Activated naive CD8-positive, alpha-beta T cell treated with anti-CD3 and anti-CD28 coated beads, Interleukin-2, amount 50 U/mL, for 24 hours (primary cell): ENCODE measurements at regions not wholly inside any gene's neighbourhood (a gene's known extent, or its start where the extent isn't known, plus 50 kb on each side); places are given as distances from the start of the nearest gene placed in this dataset.

Source experiments
- ATAC-seq: fragments of 150-1000 bp; cut with Tn5 transposase; one replicate; pipeline ENCODE4 v1.10.0; 2021
- DNase-seq: peaks from one replicate; pipeline ENCODE4 v3.0.0; 2021
- H3K27ac Mint-ChIP-seq: one replicate; pipeline ENCODE4 v1.8.0; 2021; ENCODE audit warnings: mild to moderate bottlenecking, mixed read lengths
- H3K27me3 Mint-ChIP-seq: one replicate; pipeline ENCODE4 v1.8.0; 2021; ENCODE audit warnings: mixed read lengths
- H3K36me3 Mint-ChIP-seq: one replicate; pipeline ENCODE4 v1.8.0; 2021; ENCODE audit warnings: low read depth, mixed read lengths
- H3K4me1 Mint-ChIP-seq: one replicate; pipeline ENCODE4 v1.8.0; 2021; ENCODE audit warnings: mixed read lengths
- H3K4me3 Mint-ChIP-seq: one replicate; pipeline ENCODE4 v1.8.0; 2021; ENCODE audit warnings: mild to moderate bottlenecking, moderate library complexity, mixed read lengths
- H3K9me3 Mint-ChIP-seq: one replicate; pipeline ENCODE4 v1.8.0; 2021; ENCODE audit warnings: mixed read lengths

DNA sequence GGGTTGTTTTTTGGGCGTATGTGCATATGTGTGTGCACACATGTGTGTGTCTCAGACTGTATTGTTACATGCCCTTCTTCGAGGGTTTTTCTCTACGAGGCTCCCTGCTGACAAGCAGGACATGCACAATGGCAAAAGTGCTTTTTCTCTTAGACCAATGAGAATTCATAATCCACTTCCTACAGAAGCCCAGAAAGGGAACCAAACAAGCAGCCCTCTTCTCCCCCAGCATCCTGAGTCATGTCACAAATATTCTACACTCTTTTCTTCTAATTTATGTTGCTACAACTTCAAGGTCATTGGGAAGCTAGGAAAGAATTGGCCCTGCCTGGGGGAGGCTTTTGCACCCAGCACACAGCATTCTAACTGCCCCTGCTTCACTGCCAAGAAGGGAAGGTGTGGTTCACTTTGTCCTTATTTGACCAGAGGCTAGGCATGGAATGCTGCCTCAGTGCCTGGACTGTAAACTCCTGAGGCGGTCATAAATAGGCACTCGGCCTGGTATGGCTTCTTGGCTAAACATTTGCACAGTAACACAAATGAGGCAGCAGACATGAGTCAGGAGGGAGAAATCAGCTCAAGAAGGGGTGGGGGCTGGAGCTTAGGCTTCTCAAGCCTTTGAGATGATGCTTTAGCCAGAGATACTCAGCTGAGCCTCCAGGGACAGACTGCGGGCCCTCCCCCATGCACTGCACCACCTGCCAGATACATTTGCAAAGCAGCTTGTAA is 92.7 kb upstream of the KLF7 start:
- Mint-ChIP-seq H3K4me1 (peaks cover 19% of the 10 kb centered on the region), H3K4me3 (no peak overlapping the region), H3K36me3 (no peaks in the 10 kb centered on the region), H3K27ac (no peak overlapping the region), H3K27me3 (no peaks in the 10 kb centered on the region), H3K9me3 (no peaks in the 10 kb centered on the region)
- ATAC-seq (no peak), DNase-seq (no peak)

GRCh38 chr2:207260021-207260420 is 94.3 kb upstream of the KLF7 start:
- Mint-ChIP-seq H3K4me1 (peaks cover 4% of the 10 kb centered on the region), H3K9me3 (no peaks in the 10 kb centered on the region), H3K27ac (no peak overlapping the region), H3K4me3 (no peak overlapping the region), H3K36me3 (no peaks in the 10 kb centered on the region), H3K27me3 (no peaks in the 10 kb centered on the region)
- no peak for DNase-seq
- no peak for ATAC-seq

- Mint-ChIP-seq H3K4me1 (peaks cover 4% of the 10 kb centered on the region), H3K27me3 (no peaks in the 10 kb centered on the region), H3K36me3 (no peaks in the 10 kb centered on the region), H3K4me3 (no peak overlapping the region), H3K9me3 (no peaks in the 10 kb centered on the region), H3K27ac (no peak overlapping the region)
- DNase-seq, result no peak
- ATAC-seq, result no peak
Observed at GRCh38 chr2:207260947-207261346, 95.2 kb upstream of the KLF7 start.

GRCh38 chr2:207264310-207264709 is 98.6 kb upstream of the KLF7 start:
- Mint-ChIP-seq H3K27ac (no peak overlapping the region), H3K27me3 (no peaks in the 10 kb centered on the region), H3K36me3 (no peaks in the 10 kb centered on the region), H3K4me3 (no peak overlapping the region), H3K9me3 (no peaks in the 10 kb centered on the region), H3K4me1 (peaks cover 6% of the 10 kb centered on the region)
- ATAC-seq, result no peak
- DNase-seq, result no peak

DNA sequence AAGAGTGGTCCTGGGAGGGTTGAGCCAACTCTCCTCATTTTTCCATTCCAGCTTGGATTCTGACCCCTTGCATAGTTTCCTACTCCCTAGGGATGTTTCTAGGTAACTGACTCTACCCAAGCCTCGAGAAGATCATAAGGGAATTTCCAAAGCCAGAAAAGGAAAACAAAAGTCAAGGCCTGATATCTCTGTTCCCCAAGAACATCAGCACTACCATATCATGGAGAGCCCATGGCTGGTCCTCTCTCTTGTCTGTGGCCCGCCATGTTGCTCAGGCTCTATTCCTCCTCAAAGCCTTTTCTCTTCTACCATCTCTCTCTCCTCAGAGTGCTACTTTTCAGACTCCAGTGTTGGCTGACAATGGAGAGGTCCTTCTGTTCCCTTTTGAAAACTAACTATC is 99.6 kb upstream of the KLF7 start:
- ATAC-seq (no peak), DNase-seq (no peak)
- H3K27me3 Mint-ChIP-seq, result no peaks in the 10 kb centered on the region
- H3K4me3 Mint-ChIP-seq, result no peak overlapping the region
- H3K4me1 Mint-ChIP-seq, result peaks cover 6% of the 10 kb centered on the region
- no peaks in the 10 kb centered on the region for H3K9me3 Mint-ChIP-seq
- no peak overlapping the region for H3K27ac Mint-ChIP-seq
- no peaks in the 10 kb centered on the region for H3K36me3 Mint-ChIP-seq

DNA sequence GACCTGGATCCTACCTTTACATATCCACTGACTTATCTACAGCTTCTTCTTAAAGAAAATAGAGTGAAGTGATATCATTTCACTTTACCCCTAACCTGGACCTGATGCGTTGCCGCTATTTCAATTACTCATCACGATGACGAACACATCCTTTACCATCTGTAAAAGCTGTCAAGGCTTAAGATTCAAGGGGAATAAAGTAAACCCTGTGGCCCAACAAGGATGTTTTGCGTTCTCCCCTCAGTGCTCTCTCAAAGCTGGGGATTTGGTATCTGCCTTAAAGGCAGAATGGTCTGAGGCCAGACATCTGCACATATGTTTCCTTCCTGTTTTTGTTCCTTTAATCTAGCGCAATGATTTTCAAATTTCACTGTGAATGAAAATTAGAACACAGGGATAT is 100.1 kb upstream of the KLF7 start:
- no peak for ATAC-seq
- Mint-ChIP-seq H3K27me3 (no peaks in the 10 kb centered on the region), H3K27ac (no peak overlapping the region), H3K9me3 (no peaks in the 10 kb centered on the region), H3K4me3 (no peak overlapping the region), H3K4me1 (peaks cover 6% of the 10 kb centered on the region), H3K36me3 (no peaks in the 10 kb centered on the region)
- no peak for DNase-seq

DNA sequence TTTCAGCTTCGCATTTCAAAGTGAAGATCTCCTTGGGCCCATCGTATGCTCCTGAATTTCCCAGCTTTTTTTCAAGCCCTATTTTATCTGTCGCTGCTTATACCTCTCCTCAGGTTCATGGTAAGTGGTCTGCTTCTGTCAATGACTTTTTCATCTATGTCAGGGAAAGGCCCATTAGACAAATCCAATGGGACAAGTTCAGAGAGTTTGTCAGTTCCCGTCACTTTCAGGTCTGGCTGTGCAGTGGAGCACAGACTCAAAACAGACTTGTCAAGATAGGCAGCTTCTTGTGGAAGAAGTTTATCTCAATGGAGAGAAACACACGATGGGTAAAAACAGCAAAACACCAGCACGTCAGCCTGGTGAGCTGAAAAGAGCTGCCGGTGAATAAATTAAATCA is 100.9 kb upstream of the KLF7 start:
- ATAC-seq, result no peak
- H3K4me3 Mint-ChIP-seq, result no peak overlapping the region
- H3K4me1 Mint-ChIP-seq, result peaks cover 6% of the 10 kb centered on the region
- H3K36me3 Mint-ChIP-seq, result no peaks in the 10 kb centered on the region
- no peak for DNase-seq
- H3K27ac Mint-ChIP-seq, result no peak overlapping the region
- H3K27me3 Mint-ChIP-seq, result no peaks in the 10 kb centered on the region
- H3K9me3 Mint-ChIP-seq, result no peaks in the 10 kb centered on the region

DNA sequence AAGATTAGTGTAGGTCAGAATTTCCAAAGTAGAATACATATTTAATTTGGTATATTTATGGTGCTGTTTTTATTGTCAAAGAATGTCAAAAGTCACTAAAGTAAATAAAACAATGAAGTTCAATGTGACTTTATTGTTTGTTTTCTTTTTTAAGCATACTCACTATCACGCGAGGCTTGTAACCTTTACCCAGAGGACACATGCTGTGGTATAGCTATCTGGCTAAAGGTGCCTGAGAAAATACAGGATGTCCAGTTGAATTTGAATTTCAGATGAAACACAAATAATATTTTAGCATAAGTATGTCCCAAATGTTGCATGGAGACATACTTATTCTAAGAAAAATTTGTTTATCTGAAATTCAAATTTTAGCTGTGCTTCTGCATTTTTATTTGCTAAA is 103.3 kb upstream of the KLF7 start:
- H3K4me3 Mint-ChIP-seq, result no peak overlapping the region
- H3K9me3 Mint-ChIP-seq, result no peaks in the 10 kb centered on the region
- DNase-seq (no peak), ATAC-seq (no peak)
- no peaks in the 10 kb centered on the region for H3K27me3 Mint-ChIP-seq
- H3K27ac Mint-ChIP-seq, result no peak overlapping the region
- H3K36me3 Mint-ChIP-seq, result no peaks in the 10 kb centered on the region
- peaks cover 6% of the 10 kb centered on the region for H3K4me1 Mint-ChIP-seq

- Mint-ChIP-seq H3K9me3 (peaks cover 9% of the 10 kb centered on the region), H3K27ac (no peak overlapping the region), H3K36me3 (no peaks in the 10 kb centered on the region), H3K27me3 (no peaks in the 10 kb centered on the region), H3K4me3 (no peak overlapping the region), H3K4me1 (peaks cover 11% of the 10 kb centered on the region)
- ATAC-seq, result no peak
- DNase-seq, result no peak
Observed at GRCh38 chr2:207274530-207275189, 108.9 kb upstream of the KLF7 start.

GRCh38 chr2:207275779-207276178 is 110.0 kb upstream of the KLF7 start:
- H3K4me1 Mint-ChIP-seq, result peaks cover 20% of the 10 kb centered on the region
- no peak for ATAC-seq

GRCh38 chr2:207276248-207276647 is 110.5 kb upstream of the KLF7 start:
- Mint-ChIP-seq H3K4me1 (peaks cover 21% of the 10 kb centered on the region), H3K27me3 (no peaks in the 10 kb centered on the region), H3K27ac (no peak overlapping the region), H3K9me3 (peaks cover 9% of the 10 kb centered on the region), H3K36me3 (no peaks in the 10 kb centered on the region), H3K4me3 (no peak overlapping the region)
- ATAC-seq (no peak), DNase-seq (no peak)

More at GRCh38 chr2:207275779-207276178, 110.0 kb upstream of the KLF7 start:
- Mint-ChIP-seq H3K27ac (no peak overlapping the region), H3K9me3 (peaks cover 9% of the 10 kb centered on the region), H3K27me3 (no peaks in the 10 kb centered on the region), H3K36me3 (no peaks in the 10 kb centered on the region), H3K4me3 (no peak overlapping the region)
- DNase-seq, result no peak

GRCh38 chr2:207276858-207277257 is 111.1 kb upstream of the KLF7 start:
- DNase-seq (no peak), ATAC-seq (no peak)
- Mint-ChIP-seq H3K4me3 (no peak overlapping the region), H3K9me3 (peaks cover 10% of the 10 kb centered on the region), H3K4me1 (peaks cover 24% of the 10 kb centered on the region), H3K27me3 (no peaks in the 10 kb centered on the region), H3K36me3 (no peaks in the 10 kb centered on the region), H3K27ac (no peak overlapping the region)

DNA sequence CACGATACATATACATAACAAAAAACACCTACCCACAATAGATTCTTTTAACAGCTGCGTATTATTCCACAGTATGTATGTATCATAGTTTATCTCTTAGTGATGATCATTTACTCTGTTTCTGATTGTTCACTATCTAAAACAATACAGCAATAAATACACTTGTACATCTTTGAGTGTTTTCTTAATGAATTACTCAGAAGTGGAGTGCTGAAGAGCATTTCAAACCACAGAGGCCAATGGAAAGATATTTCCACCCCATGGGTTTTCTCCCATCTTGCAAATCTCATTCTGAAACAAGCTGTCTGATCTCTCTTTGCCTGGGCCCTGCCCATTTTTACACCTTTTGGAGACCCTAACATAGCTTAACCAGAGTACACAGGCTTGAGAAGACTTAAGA is 113.8 kb upstream of the KLF7 start:
- peak; percentile 86 for ATAC-seq
- H3K27me3 Mint-ChIP-seq, result no peaks in the 10 kb centered on the region
- DNase-seq, result no peak
- peak overlapping the region; percentile 2 for H3K4me3 Mint-ChIP-seq
- no peaks in the 10 kb centered on the region for H3K36me3 Mint-ChIP-seq
- peaks cover 46% of the 10 kb centered on the region for H3K4me1 Mint-ChIP-seq
- peaks cover 15% of the 10 kb centered on the region for H3K9me3 Mint-ChIP-seq
- H3K27ac Mint-ChIP-seq, result peak overlapping the region; percentile 88

DNA sequence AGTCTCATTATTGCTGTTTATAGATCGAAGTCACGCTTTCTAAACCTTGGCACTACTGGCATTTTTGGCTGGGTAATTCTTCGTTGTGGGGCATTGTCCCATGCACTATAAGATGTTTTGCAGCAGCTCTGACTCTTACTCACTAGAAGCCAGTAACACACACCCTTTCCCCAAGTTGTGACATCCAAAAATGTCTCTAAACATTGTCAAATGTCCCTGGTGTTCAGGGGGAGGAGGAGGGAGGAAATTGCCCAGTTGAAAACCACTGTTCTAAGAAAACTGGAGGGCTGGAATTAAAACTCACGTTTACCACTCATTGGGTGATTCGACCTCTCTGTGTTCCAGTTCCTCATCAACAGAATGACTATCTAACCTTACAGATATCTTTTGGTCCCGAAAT is 115.7 kb upstream of the KLF7 start:
- no peak overlapping the region for H3K27ac Mint-ChIP-seq
- peaks cover 65% of the 10 kb centered on the region for H3K4me1 Mint-ChIP-seq

GRCh38 chr2:207282916-207283315 is 117.2 kb upstream of the KLF7 start:
- DNase-seq (no peak), ATAC-seq (peak; percentile 9)
- Mint-ChIP-seq H3K4me3 (peak overlapping the region; percentile 22), H3K27ac (peak overlapping the region; percentile 56), H3K4me1 (peaks cover 71% of the 10 kb centered on the region), H3K36me3 (no peaks in the 10 kb centered on the region), H3K27me3 (no peaks in the 10 kb centered on the region), H3K9me3 (peaks cover 10% of the 10 kb centered on the region)

More for the DNA sequence above, 115.7 kb upstream of the KLF7 start:
- no peaks in the 10 kb centered on the region for H3K36me3 Mint-ChIP-seq
- ATAC-seq (no peak), DNase-seq (no peak)
- H3K27me3 Mint-ChIP-seq, result no peaks in the 10 kb centered on the region
- H3K9me3 Mint-ChIP-seq, result peaks cover 10% of the 10 kb centered on the region
- H3K4me3 Mint-ChIP-seq, result no peak overlapping the region
